DMS79 (cell line): ENCODE measurements at regions not wholly inside any gene's neighbourhood (a gene's known extent, or its start where the extent isn't known, plus 50 kb on each side); places are given as distances from the start of the nearest gene placed in this dataset.
A peak's percentile ranks its signal among the peaks of the same experiment; 100 is the strongest.

Experiments used
- DNase-seq: peaks from one replicate; lab custom pipeline; 2025; lab: John Stamatoyannopoulos, UW

- no peak for DNase-seq
Measured at GRCh38 chr1:40914927-40915569, 52.9 kb upstream of the CITED4 start.

GRCh38 chr1:40915581-40915980 lies 53.4 kb upstream of the CITED4 start:
- DNase-seq, result peak; percentile 38

GRCh38 chr1:40917995-40918711 lies 56.0 kb upstream of the CITED4 start:
- DNase-seq, result no peak

- DNase-seq, result no peak
Measured at GRCh38 chr1:40919475-40920011, 57.4 kb upstream of the CITED4 start.

GRCh38 chr1:40921522-40921921 lies 58.0 kb upstream of the CTPS1 start:
- DNase-seq, result no peak

GRCh38 chr1:40921981-40922677 lies 57.4 kb upstream of the CTPS1 start:
- DNase-seq, result no peak

- DNase-seq, result no peak
Measured at GRCh38 chr1:40922969-40923368, 56.5 kb upstream of the CTPS1 start.

GRCh38 chr1:40923511-40924020 lies 55.9 kb upstream of the CTPS1 start:
- no peak for DNase-seq

GRCh38 chr1:40924767-40925166 lies 54.7 kb upstream of the CTPS1 start:
- no peak for DNase-seq

GRCh38 chr1:40925834-40926410 lies 53.6 kb upstream of the CTPS1 start:
- no peak for DNase-seq

GRCh38 chr1:40926441-40926840 lies 53.1 kb upstream of the CTPS1 start:
- no peak for DNase-seq

- DNase-seq, result no peak
Measured at GRCh38 chr1:40927781-40928180, 51.7 kb upstream of the CTPS1 start.

- DNase-seq, result no peak
Measured at GRCh38 chr1:40928699-40929098, 50.8 kb upstream of the CTPS1 start.

- DNase-seq, result no peak
Measured at GRCh38 chr1:40929155-40929554, 50.3 kb upstream of the CTPS1 start.
